IMR-90 (cell line): ENCODE measurements at regions not wholly inside any gene's neighbourhood (a gene's known extent, or its start where the extent isn't known, plus 50 kb on each side); places are given as distances from the start of the nearest gene placed in this dataset.

Experiments
- ATAC-seq: fragments of 200-7000 bp; cut with Tn5 transposase; 2 replicates; pipeline ENCODE4 v1.9.1; 2020; ENCODE audit warnings: low read depth, mild to moderate bottlenecking, moderate library complexity
- BruUV-seq: library from RNA; stranded (reverse); fragments of 400-500 nt; replicated peaks from 2 replicates; lab custom pipeline; 2021; lab: Mats Ljungman, UMichigan
- CTCF ChIA-PET: fragments of 300-600 bp; formaldehyde crosslinking; extraction: SDS; loops from one replicate; lab custom pipeline; 2021; ENCODE audit warnings: antibody characterized with exemption; lab: Yijun Ruan, JAX
- POLR2A ChIA-PET: fragments of 300-600 bp; sonication (Branson Sonifier 250); formaldehyde crosslinking; loops from one replicate; lab custom pipeline; 2022; ENCODE audit warnings: antibody characterized with exemption; ENCODE audit not compliant: unreplicated experiment; lab: Charles Lee
- DNase-seq: peaks from one replicate; pipeline ENCODE4 v3.0.0; 2013
- H2AFZ ChIP-seq: replicated peaks from 2 replicates; pipeline ENCODE3; 2013; ENCODE audit warnings: low read length, mild to moderate bottlenecking; ENCODE audit not compliant: poor library complexity
- H2AK5ac ChIP-seq: 2 replicates; pipeline ENCODE4 v1.6.1; 2013; ENCODE audit warnings: low read depth, low read length, inconsistent platforms
- H2AK9ac ChIP-seq: replicated peaks from 2 replicates; pipeline ENCODE3; 2013; ENCODE audit warnings: mild to moderate bottlenecking, low read depth, low read length, moderate library complexity; ENCODE audit not compliant: poor library complexity
- H2BK120ac ChIP-seq: 2 replicates; pipeline ENCODE4 v1.6.1; 2013; ENCODE audit warnings: low read depth, low read length, inconsistent platforms
- H2BK15ac ChIP-seq: 3 replicates; pipeline ENCODE4 v1.6.1; 2013; ENCODE audit warnings: low read depth, low read length, inconsistent platforms
- H2BK20ac ChIP-seq: 2 replicates; pipeline ENCODE4 v1.6.1; 2013; ENCODE audit warnings: low read depth, mild to moderate bottlenecking, inconsistent platforms, low read length, moderate library complexity
- H2BK5ac ChIP-seq: 2 replicates; pipeline ENCODE4 v1.6.1; 2013; ENCODE audit warnings: mild to moderate bottlenecking, low read depth, low read length, inconsistent platforms; ENCODE audit not compliant: poor library complexity, severe bottlenecking
- H3K14ac ChIP-seq: replicated peaks from 2 replicates; pipeline ENCODE4 v1.6.1; 2013; ENCODE audit warnings: low read depth, low read length, inconsistent platforms
- H3K18ac ChIP-seq: 2 replicates; pipeline ENCODE4 v1.6.1; 2013; ENCODE audit warnings: low read depth, low read length, control low read depth
- H3K23ac ChIP-seq: 2 replicates; pipeline ENCODE4 v1.6.1; 2013; ENCODE audit warnings: low read depth, low read length, inconsistent platforms
- H3K27ac ChIP-seq: 2 replicates; pipeline ENCODE4 v1.5.1; 2013; ENCODE audit warnings: mild to moderate bottlenecking, control low read depth, low read length; ENCODE audit not compliant: insufficient read depth
- H3K27me3 ChIP-seq: 2 replicates; pipeline ENCODE4 v1.6.1; 2013; ENCODE audit warnings: low read length; ENCODE audit not compliant: control insufficient read depth, insufficient read depth
- H3K36me3 ChIP-seq: 2 replicates; pipeline ENCODE4 v1.6.1; 2013; ENCODE audit warnings: low read length, mixed read lengths; ENCODE audit not compliant: control insufficient read depth, insufficient read depth
- H3K4ac ChIP-seq: 2 replicates; pipeline ENCODE4 v1.6.1; 2013; ENCODE audit warnings: low read depth, low read length, inconsistent platforms
- H3K4me1 ChIP-seq: 2 replicates; pipeline ENCODE4 v1.6.1; 2013; ENCODE audit warnings: low read length, mixed read lengths; ENCODE audit not compliant: control insufficient read depth, insufficient read depth
- H3K4me2 ChIP-seq: 2 replicates; pipeline ENCODE4 v1.6.1; 2013; ENCODE audit warnings: low read depth, mild to moderate bottlenecking, control low read depth, low read length, moderate library complexity
- H3K4me3 ChIP-seq: 2 replicates; pipeline ENCODE4 v1.5.1; 2013; ENCODE audit warnings: low read depth, mild to moderate bottlenecking, control low read depth, low read length, moderate library complexity; ENCODE audit not compliant: insufficient read depth
- H3K56ac ChIP-seq: 2 replicates; pipeline ENCODE4 v1.6.1; 2013; ENCODE audit warnings: low read length, inconsistent platforms; ENCODE audit not compliant: insufficient read depth; ENCODE audit errors: extremely low read depth
- H3K79me1 ChIP-seq, 2 experiments: 2 replicates each; pipeline ENCODE4 v1.6.1; 2013; ENCODE audit warnings: low read length in 2 of 2, inconsistent platforms in 1 of 2, low read depth in 1 of 2
- H3K9ac ChIP-seq: 2 replicates; pipeline ENCODE4 v1.6.1; 2013; ENCODE audit warnings: low read depth, low read length, control low read depth
- H3K9me1 ChIP-seq: 2 replicates; pipeline ENCODE4 v1.6.1; 2013; ENCODE audit warnings: low read length, inconsistent platforms; ENCODE audit not compliant: insufficient read depth
- H3K9me3 ChIP-seq: 2 replicates; pipeline ENCODE4 v1.6.1; 2013; ENCODE audit warnings: low read length; ENCODE audit not compliant: control insufficient read depth, insufficient read depth
- H4K20me1 ChIP-seq: 2 replicates; pipeline ENCODE4 v1.6.1; 2013; ENCODE audit warnings: low read length, inconsistent platforms; ENCODE audit not compliant: insufficient read depth
- H4K5ac ChIP-seq: 2 replicates; pipeline ENCODE4 v1.6.1; 2013; ENCODE audit warnings: mild to moderate bottlenecking, low read depth, low read length, control low read depth
- H4K8ac ChIP-seq, 2 experiments: 2 replicates each; pipeline ENCODE4 v1.6.1; 2013; ENCODE audit warnings: low read depth in 2 of 2, low read length in 2 of 2, control low read depth in 1 of 2, inconsistent platforms in 1 of 2
- H4K91ac ChIP-seq: 2 replicates; pipeline ENCODE4 v1.6.1; 2013; ENCODE audit warnings: low read depth, low read length, inconsistent platforms; ENCODE audit not compliant: insufficient read depth
- BHLHE40 ChIP-seq: fragments of 150-350 bp; IDR thresholded peaks from 2 replicates; pipeline ENCODE4 v1.6.1; 2016; ENCODE audit warnings: mild to moderate bottlenecking, low read depth, low read length
- CEBPB ChIP-seq: IDR thresholded peaks from 2 replicates; pipeline ENCODE4 v1.6.1; 2012; ENCODE audit warnings: low read depth, low read length, improper control_type of control experiment
- CHD1 ChIP-seq: IDR thresholded peaks from 2 replicates; pipeline ENCODE4 v1.6.1; 2012; ENCODE audit warnings: low read depth, low read length, improper control_type of control experiment
- FOS ChIP-seq: fragments of 150-350 bp; IDR thresholded peaks from 2 replicates; pipeline ENCODE4 v1.6.1; 2016; ENCODE audit warnings: low read depth, low read length
- MAFK ChIP-seq: IDR thresholded peaks from 2 replicates; pipeline ENCODE4 v1.6.1; 2012; ENCODE audit warnings: low read depth, low read length, improper control_type of control experiment
- MAZ ChIP-seq: IDR thresholded peaks from 2 replicates; pipeline ENCODE4 v1.6.1; 2012; ENCODE audit warnings: low read depth, mild to moderate bottlenecking, low read length, improper control_type of control experiment, moderate library complexity, borderline replicate concordance
- MXI1 ChIP-seq: IDR thresholded peaks from 2 replicates; pipeline ENCODE4 v1.6.1; 2012; ENCODE audit warnings: low read depth, mild to moderate bottlenecking, low read length, moderate library complexity, borderline replicate concordance
- NFE2L2 ChIP-seq: fragments of 150-350 bp; IDR thresholded peaks from 2 replicates; pipeline ENCODE4 v1.6.1; 2016; ENCODE audit warnings: low read depth, mild to moderate bottlenecking, low read length
- POLR2A ChIP-seq: IDR thresholded peaks from 2 replicates; pipeline ENCODE4 v1.6.1; 2012; ENCODE audit warnings: mild to moderate bottlenecking, low read depth, low read length
- RAD21 ChIP-seq: IDR thresholded peaks from 2 replicates; pipeline ENCODE4 v1.6.1; 2012; ENCODE audit warnings: low read length, improper control_type of control experiment
- SMC3 ChIP-seq: fragments of 150-350 bp; IDR thresholded peaks from 2 replicates; pipeline ENCODE4 v1.6.1; 2016; ENCODE audit warnings: low read depth, mild to moderate bottlenecking, antibody characterized with exemption, low read length, moderate library complexity
- WGBS, 2 experiments: methylation state at CpG; one replicate each; pipeline versions ENCODE4 v1.1.5 to v1.1.7; 2013; ENCODE audit warnings: missing lambda C conversion rate in 2 of 2; ENCODE audit not compliant: insufficient read length in 1 of 2; ENCODE audit errors: extremely low coverage in 2 of 2; 5-methylcytosine and 5-hydroxymethylcytosine counted together
- dilution Hi-C: fragments of 300-500 bp; cut with HindIII; formaldehyde crosslinking; loops from one replicate; pipeline ENCODE4 v1.14.3; 2018; ENCODE audit warnings: low sequenced_read_pairs; ENCODE audit not compliant: unreplicated experiment
- in situ Hi-C: fragments of 300-500 bp; cut with MboI; formaldehyde crosslinking; loops from 3 replicates; pipeline ENCODE4 v1.14.3; 2019; ENCODE audit warnings: low sequenced_read_pairs, inconsistent platforms, mixed read lengths
- intact Hi-C: fragments of 100-400 bp; cut with micrococcal nuclease; formaldehyde crosslinking; loops from 2 replicates; pipeline ENCODE4 v1.10.0; 2022

DNA sequence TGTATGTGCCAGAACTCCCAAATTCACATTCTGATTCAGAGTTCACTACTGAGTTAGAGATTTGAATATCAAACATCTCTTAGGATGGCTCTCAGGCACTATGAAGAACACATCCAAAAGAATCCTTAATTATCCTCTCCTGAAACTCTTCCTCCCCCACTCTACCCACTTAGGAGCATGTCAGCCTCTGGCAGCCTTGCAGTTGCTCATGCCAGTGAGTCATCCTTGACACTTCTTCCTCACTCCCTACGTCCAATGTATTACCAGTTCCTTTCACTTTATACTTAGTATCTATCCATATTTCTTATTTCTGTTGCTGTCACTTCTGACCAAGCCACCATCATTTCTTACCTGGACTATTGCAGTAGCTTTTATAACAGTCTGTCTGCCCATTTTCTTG is 192.0 kb upstream of the IMPG1 start:
- no peak overlapping the region for H3K27ac ChIP-seq
- ChIA-PET POLR2A (no interaction called here), CTCF (no interaction called here)
- no peak overlapping the region for H3K56ac ChIP-seq
- dilution Hi-C loops (no loop called here), in situ Hi-C loops (no loop called here), intact Hi-C loops (no loop called here)
- no peak overlapping the region for H4K5ac ChIP-seq
- H3K4me2 ChIP-seq, result no peak overlapping the region
- H3K4me3 ChIP-seq, result no peak overlapping the region
- no peak overlapping the region for H3K9ac ChIP-seq
- no peak overlapping the region for H3K14ac ChIP-seq
- H3K27me3 ChIP-seq, result no peaks in the 10 kb centered on the region
- WGBS, 2 experiments, result 33% methylated on average over 1 of the region's 1 CpG; no CpG with 5 or more reads in 1 of the 2 experiments
- H3K18ac ChIP-seq, result no peak overlapping the region
- no peak overlapping the region for H2AFZ ChIP-seq
- H2BK5ac ChIP-seq, result no peak overlapping the region
- no peak overlapping the region for H3K23ac ChIP-seq
- no peaks in the 10 kb centered on the region for H3K4me1 ChIP-seq
- no peak overlapping the region for H2BK20ac ChIP-seq
- H2AK5ac ChIP-seq, result no peak overlapping the region
- H4K20me1 ChIP-seq, result no peaks in the 10 kb centered on the region
- no peak overlapping the region for H4K8ac ChIP-seq
- ATAC-seq (no peak), DNase-seq (no peak)
- H2BK120ac ChIP-seq, result no peak overlapping the region
- no peak overlapping the region for H2AK9ac ChIP-seq
- no peaks in the 10 kb centered on the region for H3K36me3 ChIP-seq
- no peak overlapping the region for H4K91ac ChIP-seq
- H3K9me1 ChIP-seq, result no peaks in the 10 kb centered on the region
- H3K4ac ChIP-seq, result no peak overlapping the region
- TF ChIP-seq RAD21 (no peak), SMC3 (no peak), BHLHE40 (no peak), CHD1 (no peak), MAFK (no peak), CEBPB (no peak), MXI1 (no peak), POLR2A (no peak), FOS (no peak), MAZ (no peak), NFE2L2 (no peak)
- H2BK15ac ChIP-seq, result no peak overlapping the region
- no peaks in the 10 kb centered on the region for H3K79me1 ChIP-seq
- no TSS peak for BruUV-seq
- H3K9me3 ChIP-seq, result peaks cover 12% of the 10 kb centered on the region
